Right lobe of liver (tissue), 6 donors: ENCODE measurements at regions not wholly inside any gene's neighbourhood (a gene's known extent, or its start where the extent isn't known, plus 50 kb on each side); places are given as distances from the start of the nearest gene placed in this dataset.

Experiments
- ATAC-seq, 4 donors: fragments of 200-7000 bp; cut with Tn5 transposase; one replicate each; pipeline ENCODE4 v1.9.1; 2020; ENCODE audit warnings: mild to moderate bottlenecking in 4 of 4, moderate library complexity in 4 of 4
- DNase-seq, 3 donors: peaks; one replicate each; pipeline ENCODE4 v3.0.0-alpha.2; 2020
- H3K27ac ChIP-seq, 3 donors: fragments of 200-600 bp; one replicate each; pipeline ENCODE4 v1.8.0; 2022
- H3K27me3 ChIP-seq, 2 donors: fragments of 200-600 bp; one replicate each; pipeline ENCODE4 v1.8.0; 2022
- H3K36me3 ChIP-seq, 4 donors: fragments of 200-600 bp; sonication (generic) in 1 of 4; one replicate each; pipeline versions ENCODE4 v1.5.1 to v1.8.0; 2017 to 2022; ENCODE audit warnings: control low read depth in 1 of 4
- H3K4me1 ChIP-seq, 4 donors: fragments of 200-600 bp; sonication (generic) in 1 of 4; one replicate each; pipeline versions ENCODE4 v1.5.1 to v1.8.0; 2017 to 2022; ENCODE audit warnings: control low read depth in 1 of 4
- H3K4me3 ChIP-seq, 3 donors: fragments of 200-600 bp; one replicate each; pipeline ENCODE4 v1.8.0; 2022
- H3K9me3 ChIP-seq, 4 donors: fragments of 200-600 bp; sonication (generic) in 1 of 4; one replicate each; pipeline versions ENCODE4 v1.5.1 to v1.8.0; 2017 to 2022; ENCODE audit warnings: control low read depth in 1 of 4
- POLR2A ChIP-seq: fragments of 450-650 bp; IDR thresholded peaks from one replicate; pipeline ENCODE4 v1.6.1; 2017; ENCODE audit warnings: antibody characterized with exemption, mild to moderate bottlenecking
- WGBS: methylation state at CpG from one replicate; pipeline ENCODE4 v1.1.6; 2018; ENCODE audit warnings: low coverage, low lambda C conversion rate; ENCODE audit not compliant: insufficient coverage; ENCODE audit errors: missing lambda C conversion rate; 5-methylcytosine and 5-hydroxymethylcytosine counted together
- intact Hi-C, 2 donors: fragments of 100-400 bp; cut with DNase I; formaldehyde crosslinking; loops; one replicate each; pipeline versions ENCODE4 v1.11.2 to v1.14.1; 2022
- TF ChIP-seq, protein P1 (sequence below), 4 donors: fragments of 200-600 bp in 3 of 4; fragments of 450-650 bp in 1 of 4; IDR thresholded peaks; one replicate each; pipeline versions ENCODE4 v1.5.1 to v1.8.0; 2016 to 2022; ENCODE audit warnings: antibody characterized with exemption in 4 of 4, mild to moderate bottlenecking in 2 of 4
- donor health status: DM: no; HTN: yes; CAD: no.
- donor health status: DM: no; HTN: no; CAD: no.
- donor health status: DM: no; HTN: no; CAD: no.
- donor health status: DM: no; HTN: yes; CAD: no.
- donor health status: DM: no; HTN: yes; CAD: no.

DNA sequence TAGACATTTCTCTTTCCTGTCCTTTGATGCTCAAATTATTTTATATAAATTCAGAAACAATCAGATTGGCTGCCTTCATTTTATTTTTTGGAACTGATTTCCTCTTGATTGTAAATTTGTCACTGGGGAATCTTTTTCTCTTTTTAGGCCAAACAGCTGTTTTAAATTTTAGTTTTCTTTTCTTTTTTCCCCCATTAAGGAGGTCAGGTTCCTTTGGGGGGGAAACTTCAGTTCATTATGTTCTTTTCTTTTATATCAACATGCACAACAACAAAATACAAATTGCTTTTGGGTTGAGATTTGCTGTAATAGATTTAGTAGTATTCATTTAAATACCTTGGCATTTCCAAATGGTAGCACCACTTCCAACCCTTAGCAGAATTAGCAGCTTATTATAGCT lies 264.8 kb upstream of the SPRY2 start:
- Histone ChIP-seq H3K27me3 (no peaks in the 10 kb centered on the region), H3K4me3 (no peak overlapping the region), H3K4me1 (no peaks in the 10 kb centered on the region), H3K27ac (no peak overlapping the region), H3K9me3 (no peaks in the 10 kb centered on the region), H3K36me3 (no peaks in the 10 kb centered on the region)
- DNase-seq (no peak), ATAC-seq (no peak)
- TF ChIP-seq POLR2A: no peak
- TF ChIP-seq, protein P1, sequence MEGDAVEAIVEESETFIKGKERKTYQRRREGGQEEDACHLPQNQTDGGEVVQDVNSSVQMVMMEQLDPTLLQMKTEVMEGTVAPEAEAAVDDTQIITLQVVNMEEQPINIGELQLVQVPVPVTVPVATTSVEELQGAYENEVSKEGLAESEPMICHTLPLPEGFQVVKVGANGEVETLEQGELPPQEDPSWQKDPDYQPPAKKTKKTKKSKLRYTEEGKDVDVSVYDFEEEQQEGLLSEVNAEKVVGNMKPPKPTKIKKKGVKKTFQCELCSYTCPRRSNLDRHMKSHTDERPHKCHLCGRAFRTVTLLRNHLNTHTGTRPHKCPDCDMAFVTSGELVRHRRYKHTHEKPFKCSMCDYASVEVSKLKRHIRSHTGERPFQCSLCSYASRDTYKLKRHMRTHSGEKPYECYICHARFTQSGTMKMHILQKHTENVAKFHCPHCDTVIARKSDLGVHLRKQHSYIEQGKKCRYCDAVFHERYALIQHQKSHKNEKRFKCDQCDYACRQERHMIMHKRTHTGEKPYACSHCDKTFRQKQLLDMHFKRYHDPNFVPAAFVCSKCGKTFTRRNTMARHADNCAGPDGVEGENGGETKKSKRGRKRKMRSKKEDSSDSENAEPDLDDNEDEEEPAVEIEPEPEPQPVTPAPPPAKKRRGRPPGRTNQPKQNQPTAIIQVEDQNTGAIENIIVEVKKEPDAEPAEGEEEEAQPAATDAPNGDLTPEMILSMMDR (IDR thresholded peaks at IDR 0.05): no peak
- intact Hi-C loops: no loop called here

GRCh38 chr13:80605011-80605410 lies 264.1 kb upstream of the SPRY2 start:
- no peaks in the 10 kb centered on the region for H3K4me1 ChIP-seq
- H3K36me3 ChIP-seq: no peaks in the 10 kb centered on the region
- H3K27ac ChIP-seq: no peak overlapping the region
- 86% methylated on average over 2 of the region's 2 CpGs for WGBS
- TF ChIP-seq, protein P1 (IDR thresholded peaks at IDR 0.05): no peak
- TF ChIP-seq POLR2A: no peak
- no peaks in the 10 kb centered on the region for H3K9me3 ChIP-seq
- no peak for ATAC-seq
- intact Hi-C loops: no loop called here
- no peak for DNase-seq
- H3K27me3 ChIP-seq: no peaks in the 10 kb centered on the region
- H3K4me3 ChIP-seq: no peak overlapping the region

GRCh38 chr13:80604098-80604497 lies 263.2 kb upstream of the SPRY2 start:
- WGBS: 71% methylated on average over 3 of the region's 3 CpGs
- no peak for TF ChIP-seq POLR2A

GRCh38 chr13:80603351-80603750 lies 262.4 kb upstream of the SPRY2 start:
- Histone ChIP-seq H3K4me1 (no peaks in the 10 kb centered on the region), H3K36me3 (no peaks in the 10 kb centered on the region), H3K9me3 (no peaks in the 10 kb centered on the region), H3K27me3 (no peaks in the 10 kb centered on the region), H3K27ac (no peak overlapping the region), H3K4me3 (no peak overlapping the region)
- no peak for DNase-seq
- no peak for ATAC-seq
- 19% methylated on average over 1 of the region's 1 CpG for WGBS
- TF ChIP-seq POLR2A: no peak
- TF ChIP-seq, protein P1 (IDR thresholded peaks at IDR 0.05): no peak
- intact Hi-C loops: no loop called here

More at GRCh38 chr13:80604098-80604497, 263.2 kb upstream of the SPRY2 start:
- intact Hi-C loops: no loop called here
- Histone ChIP-seq H3K27me3 (no peaks in the 10 kb centered on the region), H3K36me3 (no peaks in the 10 kb centered on the region), H3K4me3 (no peak overlapping the region), H3K27ac (no peak overlapping the region), H3K9me3 (no peaks in the 10 kb centered on the region), H3K4me1 (no peaks in the 10 kb centered on the region)
- DNase-seq (no peak), ATAC-seq (no peak)

GRCh38 chr13:80599765-80600164 lies 258.8 kb upstream of the SPRY2 start:
- ATAC-seq: no peak
- Histone ChIP-seq H3K9me3 (no peaks in the 10 kb centered on the region), H3K27ac (no peak overlapping the region), H3K27me3 (no peaks in the 10 kb centered on the region), H3K36me3 (no peaks in the 10 kb centered on the region), H3K4me1 (no peaks in the 10 kb centered on the region), H3K4me3 (no peak overlapping the region)
- no peak for TF ChIP-seq POLR2A
- TF ChIP-seq, protein P1 (IDR thresholded peaks at IDR 0.05): no peak
- DNase-seq: no peak
- intact Hi-C loops: no loop called here
